Vagina (tissue), 2 donors: ENCODE measurements at regions not wholly inside any gene's neighbourhood (a gene's known extent, or its start where the extent isn't known, plus 50 kb on each side); places are given as distances from the start of the nearest gene placed in this dataset.

Experiments used
- DNase-seq, 2 donors: peaks; one replicate each; pipeline ENCODE4 v3.0.0-alpha.2; 2017; ENCODE audit errors: extremely low spot score in 2 of 2
- H3K27ac ChIP-seq: fragments of 200-600 bp; sonication (generic); one replicate; pipeline ENCODE4 v1.5.1; 2019
- H3K27me3 ChIP-seq: fragments of 200-600 bp; sonication (generic); one replicate; pipeline ENCODE4 v1.5.1; 2019
- H3K36me3 ChIP-seq, 2 donors: fragments of 200-600 bp; sonication (generic); one replicate each; pipeline ENCODE4 v1.5.1; 2017 to 2019
- H3K4me1 ChIP-seq: fragments of 200-600 bp; sonication (generic); one replicate; pipeline ENCODE4 v1.5.1; 2019
- H3K4me3 ChIP-seq, 2 donors: fragments of 200-600 bp; sonication (generic); 1 replicate in 1 of 2; 2 replicates in 1 of 2; pipeline ENCODE4 v1.5.1; 2016 to 2019
- H3K9me3 ChIP-seq: fragments of 200-600 bp; sonication (generic); one replicate; pipeline ENCODE4 v1.5.1; 2019
- POLR2A ChIP-seq, 2 donors: fragments of 450-650 bp; IDR thresholded peaks; one replicate each; pipeline ENCODE4 v1.6.1; 2017; ENCODE audit warnings: antibody characterized with exemption in 2 of 2, mild to moderate bottlenecking in 2 of 2, moderate library complexity in 2 of 2
- POLR2AphosphoS5 ChIP-seq, 2 donors: sonication (generic); formaldehyde crosslinking; IDR thresholded peaks; one replicate each; pipeline ENCODE4 v1.9.0; 2017; ENCODE audit warnings: antibody characterized with exemption in 2 of 2, mild to moderate bottlenecking in 2 of 2, low read depth in 1 of 2; ENCODE audit not compliant: insufficient read depth in 1 of 2
- intact Hi-C: fragments of 100-400 bp; cut with DNase I; formaldehyde crosslinking; loops from one replicate; pipeline ENCODE4 v1.15.1; 2023
- TF ChIP-seq, protein P1 (sequence below), 3 experiments: fragments of 450-650 bp in 2 of 3; fragments of 200-600 bp in 1 of 3; sonication (generic) in 1 of 3; IDR thresholded peaks; one replicate each; pipeline ENCODE4 v1.5.1; 2017 to 2019; ENCODE audit warnings: antibody characterized with exemption in 3 of 3, mild to moderate bottlenecking in 2 of 3, moderate library complexity in 2 of 3

DNA sequence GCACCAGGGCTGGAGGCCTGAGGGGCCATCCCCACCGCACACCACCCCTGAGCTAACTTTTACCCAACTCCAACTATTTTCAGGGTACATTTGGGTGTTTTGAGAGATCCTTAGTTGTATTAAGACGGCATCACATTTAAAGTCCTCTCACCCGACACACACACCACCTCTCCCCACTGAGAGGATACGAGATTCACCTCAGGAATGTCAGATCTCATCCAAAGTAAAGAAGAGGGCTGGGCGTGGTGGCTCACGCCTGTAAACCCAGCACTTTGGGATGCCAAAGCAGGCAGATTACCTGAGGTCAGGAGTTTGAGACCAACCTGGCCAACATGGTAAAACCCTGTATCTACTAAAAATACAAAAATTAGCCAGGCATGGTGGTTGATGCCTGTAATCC lies 88.4 kb downstream of the RBFOX3 start:
- Histone ChIP-seq H3K4me1 (no peaks in the 10 kb centered on the region), H3K27ac (no peak overlapping the region), H3K36me3 (no peaks in the 10 kb centered on the region), H3K27me3 (no peaks in the 10 kb centered on the region), H3K4me3 (no peak overlapping the region), H3K9me3 (no peaks in the 10 kb centered on the region)
- no peak for DNase-seq
- TF ChIP-seq POLR2A (IDR thresholded peaks at IDR 0.05) (no peak), POLR2AphosphoS5 (IDR thresholded peaks at IDR 0.05; ENCODE audit: insufficient read depth in 1 of 2, low read depth in 1 of 2) (no peak)
- TF ChIP-seq, protein P1, sequence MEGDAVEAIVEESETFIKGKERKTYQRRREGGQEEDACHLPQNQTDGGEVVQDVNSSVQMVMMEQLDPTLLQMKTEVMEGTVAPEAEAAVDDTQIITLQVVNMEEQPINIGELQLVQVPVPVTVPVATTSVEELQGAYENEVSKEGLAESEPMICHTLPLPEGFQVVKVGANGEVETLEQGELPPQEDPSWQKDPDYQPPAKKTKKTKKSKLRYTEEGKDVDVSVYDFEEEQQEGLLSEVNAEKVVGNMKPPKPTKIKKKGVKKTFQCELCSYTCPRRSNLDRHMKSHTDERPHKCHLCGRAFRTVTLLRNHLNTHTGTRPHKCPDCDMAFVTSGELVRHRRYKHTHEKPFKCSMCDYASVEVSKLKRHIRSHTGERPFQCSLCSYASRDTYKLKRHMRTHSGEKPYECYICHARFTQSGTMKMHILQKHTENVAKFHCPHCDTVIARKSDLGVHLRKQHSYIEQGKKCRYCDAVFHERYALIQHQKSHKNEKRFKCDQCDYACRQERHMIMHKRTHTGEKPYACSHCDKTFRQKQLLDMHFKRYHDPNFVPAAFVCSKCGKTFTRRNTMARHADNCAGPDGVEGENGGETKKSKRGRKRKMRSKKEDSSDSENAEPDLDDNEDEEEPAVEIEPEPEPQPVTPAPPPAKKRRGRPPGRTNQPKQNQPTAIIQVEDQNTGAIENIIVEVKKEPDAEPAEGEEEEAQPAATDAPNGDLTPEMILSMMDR (IDR thresholded peaks at IDR 0.05), result no peak
- intact Hi-C loops, result no loop called here

DNA sequence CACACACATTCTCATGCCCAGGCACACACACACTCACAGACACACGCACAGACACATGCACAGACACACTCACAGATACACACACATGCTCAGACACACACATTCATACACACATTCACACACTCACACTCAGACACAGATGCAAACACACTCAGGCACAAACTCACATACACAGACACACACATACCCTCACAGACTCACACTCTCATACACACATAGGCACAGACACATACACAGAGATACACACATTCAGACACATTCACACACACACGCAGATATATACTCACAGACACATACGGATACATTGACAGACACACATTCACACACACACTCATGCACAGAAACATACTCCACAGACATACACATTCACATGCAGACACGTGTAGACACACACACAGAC lies 89.6 kb downstream of the RBFOX3 start:
- no peaks in the 10 kb centered on the region for H3K36me3 ChIP-seq
- TF ChIP-seq POLR2AphosphoS5 (IDR thresholded peaks at IDR 0.05; ENCODE audit: insufficient read depth in 1 of 2, low read depth in 1 of 2) (no peak), POLR2A (IDR thresholded peaks at IDR 0.05) (no peak)
- TF ChIP-seq, protein P1 (IDR thresholded peaks at IDR 0.05), result no peak
- H3K4me1 ChIP-seq, result no peaks in the 10 kb centered on the region
- no peaks in the 10 kb centered on the region for H3K9me3 ChIP-seq
- no peak overlapping the region for H3K27ac ChIP-seq
- no peaks in the 10 kb centered on the region for H3K27me3 ChIP-seq
- no peak for DNase-seq
- intact Hi-C loops, result no loop called here
- no peak overlapping the region for H3K4me3 ChIP-seq

DNA sequence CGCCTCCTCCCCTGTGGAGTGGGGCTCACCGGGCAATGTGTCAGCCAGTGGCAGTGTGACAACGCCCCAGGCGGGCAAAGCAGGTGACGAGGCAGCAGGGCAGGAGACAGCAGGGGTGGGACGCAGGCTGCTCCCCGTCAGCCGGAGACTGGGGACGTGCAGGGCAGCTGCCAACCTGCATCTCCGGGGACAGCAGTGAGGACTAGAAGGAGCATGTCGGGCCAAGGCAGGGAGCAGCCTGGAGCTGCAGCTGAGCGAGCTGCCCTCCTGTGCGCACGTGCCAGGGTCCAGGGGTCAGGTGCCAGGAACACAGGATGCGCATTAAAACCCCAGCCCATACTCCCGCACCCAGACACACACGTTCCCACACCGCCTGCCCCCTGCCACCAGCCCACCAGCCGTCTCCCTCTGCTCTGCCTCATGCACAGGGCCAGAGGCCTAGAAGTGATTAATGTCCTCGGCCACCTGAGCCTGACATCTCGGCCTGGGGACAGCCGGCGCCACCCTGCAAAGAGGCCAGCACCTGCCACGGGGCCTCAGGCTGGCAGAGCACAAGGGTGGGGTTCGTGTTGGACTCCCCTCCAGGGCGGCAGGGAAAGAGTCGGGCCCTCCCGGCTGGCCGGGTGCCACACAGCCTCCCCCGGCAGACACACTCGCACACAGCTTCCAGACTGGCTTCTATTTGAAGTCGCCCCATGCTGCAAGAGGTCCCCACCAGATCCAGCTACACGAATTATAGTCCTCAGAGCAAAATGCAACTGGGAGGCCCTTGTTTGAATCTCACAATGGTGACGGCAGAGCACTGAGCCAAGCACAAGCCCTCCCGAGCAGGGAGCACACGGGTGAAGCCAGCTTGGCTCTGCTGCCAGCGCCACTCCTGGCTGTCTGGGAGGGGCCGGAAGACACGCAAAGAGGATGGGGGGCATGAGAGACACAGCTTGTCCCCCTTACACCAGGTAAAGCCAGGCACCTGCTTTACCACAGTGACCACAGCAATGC lies 90.4 kb downstream of the RBFOX3 start:
- no peaks in the 10 kb centered on the region for H3K27me3 ChIP-seq
- H3K27ac ChIP-seq, result no peak overlapping the region
- DNase-seq, result no peak
- no peaks in the 10 kb centered on the region for H3K4me1 ChIP-seq
- H3K36me3 ChIP-seq, result no peaks in the 10 kb centered on the region
- TF ChIP-seq, protein P1 (IDR thresholded peaks at IDR 0.05), result no peak
- TF ChIP-seq POLR2A (IDR thresholded peaks at IDR 0.05), result no peak
- no peak for TF ChIP-seq POLR2AphosphoS5 (IDR thresholded peaks at IDR 0.05; ENCODE audit: insufficient read depth in 1 of 2, low read depth in 1 of 2)
- intact Hi-C loops, result no loop called here
- H3K4me3 ChIP-seq, result no peak overlapping the region
- no peaks in the 10 kb centered on the region for H3K9me3 ChIP-seq

DNA sequence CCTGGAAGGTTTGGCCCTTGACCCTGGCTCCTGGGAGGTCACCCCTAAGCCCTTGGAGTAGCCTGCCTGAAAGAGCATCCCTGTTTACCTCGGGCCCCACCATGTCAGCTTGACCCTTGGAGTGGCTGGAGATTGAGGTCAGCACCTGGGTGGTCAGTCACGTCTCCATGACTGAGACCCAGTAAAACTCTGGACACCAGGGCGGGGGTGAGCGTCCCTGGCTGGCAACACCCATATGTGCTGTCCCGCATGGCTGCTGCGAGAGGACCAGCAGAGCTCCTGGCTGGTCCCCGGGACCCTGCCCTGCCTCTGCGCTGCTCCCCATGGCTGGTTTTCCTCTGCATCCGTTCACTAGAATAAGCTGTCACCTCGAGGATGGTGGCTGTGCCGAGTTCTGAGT lies 91.2 kb downstream of the RBFOX3 start:
- TF ChIP-seq POLR2A (IDR thresholded peaks at IDR 0.05) (no peak), POLR2AphosphoS5 (IDR thresholded peaks at IDR 0.05; ENCODE audit: insufficient read depth in 1 of 2, low read depth in 1 of 2) (no peak)
- TF ChIP-seq, protein P1 (IDR thresholded peaks at IDR 0.05), result no peak
- Histone ChIP-seq H3K27me3 (no peaks in the 10 kb centered on the region), H3K9me3 (no peaks in the 10 kb centered on the region), H3K36me3 (no peaks in the 10 kb centered on the region), H3K4me1 (no peaks in the 10 kb centered on the region), H3K27ac (no peak overlapping the region), H3K4me3 (no peak overlapping the region)
- intact Hi-C loops, result no loop called here
- DNase-seq, result no peak
